ENCODE measurements at regions not wholly inside any gene's neighbourhood (a gene's known extent, or its start where the extent isn't known, plus 50 kb on each side); places are given as distances from the start of the nearest gene placed in this dataset.
A peak's percentile ranks its signal among the peaks of the same experiment; 100 is the strongest.

GRCh38 chr6:140180306-140180705, 805.9 kb upstream of the CITED2 start:
- peaks cover 32% of the 10 kb centered on the region for H3K4me1 ChIP-seq (ENCODE audit: insufficient read depth, low read length)
- no peaks in the 10 kb centered on the region for H4K20me1 ChIP-seq (ENCODE audit: insufficient read depth, low read length)
- H3K4me3 ChIP-seq (ENCODE audit: insufficient read depth, low read length), result no peak overlapping the region
- no peak overlapping the region for H3K4me2 ChIP-seq (ENCODE audit: insufficient read depth, low read length)
- no peak overlapping the region for H3K27ac ChIP-seq (ENCODE audit: low read depth, low read length)
- H3K36me3 ChIP-seq (ENCODE audit: insufficient read depth, low read length), result no peaks in the 10 kb centered on the region
- no peaks in the 10 kb centered on the region for H3K27me3 ChIP-seq (ENCODE audit: insufficient read depth, low read length)
- no peak for TF ChIP-seq CTCF (IDR thresholded peaks at IDR 0.05; ENCODE audit: extremely low read depth, low read depth, low read length)
- H3K79me2 ChIP-seq (ENCODE audit: insufficient read depth, low read length), result no peaks in the 10 kb centered on the region
- DNase-seq (ENCODE audit: insufficient read length, low spot score, missing footprints), result no peak
- H2AFZ ChIP-seq (ENCODE audit: low read length), result no peak overlapping the region
- H3K9me3 ChIP-seq (ENCODE audit: low read depth, low read length), result no peaks in the 10 kb centered on the region

GRCh38 chr6:140178935-140179334, 804.5 kb upstream of the CITED2 start:
- H3K27me3 ChIP-seq (ENCODE audit: insufficient read depth, low read length), result no peaks in the 10 kb centered on the region
- H3K4me1 ChIP-seq (ENCODE audit: insufficient read depth, low read length), result peaks cover 32% of the 10 kb centered on the region
- H2AFZ ChIP-seq (ENCODE audit: low read length), result no peak overlapping the region
- no peaks in the 10 kb centered on the region for H3K9me3 ChIP-seq (ENCODE audit: low read depth, low read length)
- no peaks in the 10 kb centered on the region for H4K20me1 ChIP-seq (ENCODE audit: insufficient read depth, low read length)
- no peaks in the 10 kb centered on the region for H3K36me3 ChIP-seq (ENCODE audit: insufficient read depth, low read length)
- H3K27ac ChIP-seq (ENCODE audit: low read depth, low read length), result peak overlapping the region; percentile 46
- H3K4me3 ChIP-seq (ENCODE audit: insufficient read depth, low read length), result no peak overlapping the region
- no peak overlapping the region for H3K4me2 ChIP-seq (ENCODE audit: insufficient read depth, low read length)
- no peaks in the 10 kb centered on the region for H3K79me2 ChIP-seq (ENCODE audit: insufficient read depth, low read length)
- no peak for TF ChIP-seq CTCF (IDR thresholded peaks at IDR 0.05; ENCODE audit: extremely low read depth, low read depth, low read length)
- DNase-seq (ENCODE audit: insufficient read length, low spot score, missing footprints), result peak; percentile 44

- no peaks in the 10 kb centered on the region for H3K9me3 ChIP-seq (ENCODE audit: low read depth, low read length)
- peak overlapping the region; percentile 29 for H3K27ac ChIP-seq (ENCODE audit: low read depth, low read length)
- H4K20me1 ChIP-seq (ENCODE audit: insufficient read depth, low read length), result no peaks in the 10 kb centered on the region
- H3K36me3 ChIP-seq (ENCODE audit: insufficient read depth, low read length), result no peaks in the 10 kb centered on the region
- no peak for TF ChIP-seq CTCF (IDR thresholded peaks at IDR 0.05; ENCODE audit: extremely low read depth, low read depth, low read length)
- H3K27me3 ChIP-seq (ENCODE audit: insufficient read depth, low read length), result no peaks in the 10 kb centered on the region
- H3K4me1 ChIP-seq (ENCODE audit: insufficient read depth, low read length), result peaks cover 31% of the 10 kb centered on the region
- no peaks in the 10 kb centered on the region for H3K79me2 ChIP-seq (ENCODE audit: insufficient read depth, low read length)
- peak; percentile 82 for DNase-seq (ENCODE audit: insufficient read length, low spot score, missing footprints)
- H3K4me2 ChIP-seq (ENCODE audit: insufficient read depth, low read length), result no peak overlapping the region
- H3K4me3 ChIP-seq (ENCODE audit: insufficient read depth, low read length), result no peak overlapping the region
- no peak overlapping the region for H2AFZ ChIP-seq (ENCODE audit: low read length)
Observed at GRCh38 chr6:140178520-140178919, 804.1 kb upstream of the CITED2 start.

DNA sequence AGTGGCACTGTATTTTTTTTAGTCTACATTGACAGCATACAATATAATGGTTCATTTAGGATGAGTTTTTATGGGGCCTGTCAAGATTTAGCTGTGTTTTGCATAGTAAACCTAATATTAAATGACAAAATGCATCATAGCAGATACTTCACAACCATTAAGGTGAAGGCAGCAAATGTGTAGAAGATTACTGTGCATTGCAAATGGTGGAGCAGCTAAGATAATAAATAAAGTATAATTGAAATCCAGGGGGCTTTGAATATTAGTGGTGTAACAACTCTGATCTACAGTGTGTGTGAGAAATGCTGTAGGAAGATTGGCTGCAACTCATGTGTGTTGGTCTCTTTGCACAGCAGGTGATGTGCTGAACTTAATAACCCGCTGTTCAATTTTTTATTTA, 801.9 kb upstream of the CITED2 start:
- no peak overlapping the region for H3K27ac ChIP-seq (ENCODE audit: low read depth, low read length)
- no peak for DNase-seq (ENCODE audit: insufficient read length, low spot score, missing footprints)
- no peaks in the 10 kb centered on the region for H3K27me3 ChIP-seq (ENCODE audit: insufficient read depth, low read length)
- H2AFZ ChIP-seq (ENCODE audit: low read length), result no peak overlapping the region
- no peak overlapping the region for H3K4me3 ChIP-seq (ENCODE audit: insufficient read depth, low read length)
- H3K4me1 ChIP-seq (ENCODE audit: insufficient read depth, low read length), result peaks cover 25% of the 10 kb centered on the region
- H3K9me3 ChIP-seq (ENCODE audit: low read depth, low read length), result no peaks in the 10 kb centered on the region
- no peaks in the 10 kb centered on the region for H4K20me1 ChIP-seq (ENCODE audit: insufficient read depth, low read length)
- H3K79me2 ChIP-seq (ENCODE audit: insufficient read depth, low read length), result no peaks in the 10 kb centered on the region
- no peaks in the 10 kb centered on the region for H3K36me3 ChIP-seq (ENCODE audit: insufficient read depth, low read length)
- no peak overlapping the region for H3K4me2 ChIP-seq (ENCODE audit: insufficient read depth, low read length)
- no peak for TF ChIP-seq CTCF (IDR thresholded peaks at IDR 0.05; ENCODE audit: extremely low read depth, low read depth, low read length)
